ENCODE measurements at regions not wholly inside any gene's neighbourhood (a gene's known extent, or its start where the extent isn't known, plus 50 kb on each side); places are given as distances from the start of the nearest gene placed in this dataset.

DNA sequence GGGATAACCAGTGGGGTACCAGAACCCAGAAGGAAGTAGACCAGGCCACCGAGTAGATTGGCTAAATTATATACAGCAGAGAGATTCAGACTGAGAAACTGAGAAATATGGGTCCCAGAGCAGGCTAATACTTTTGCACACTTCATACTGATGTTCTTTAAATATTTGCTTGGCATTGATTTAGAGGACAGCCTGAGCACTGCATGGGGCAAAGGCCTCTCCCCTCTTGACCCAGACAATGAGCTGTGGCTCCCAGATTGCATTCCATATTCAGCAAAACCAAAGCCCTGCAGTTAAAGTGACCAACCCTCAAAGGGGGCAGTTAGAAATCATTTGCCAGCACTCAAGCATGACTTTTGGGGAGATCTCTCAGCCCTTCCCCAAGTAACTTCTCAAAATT, 279.2 kb downstream of the SUDS3 start (continued):
- TF ChIP-seq, protein P1, sequence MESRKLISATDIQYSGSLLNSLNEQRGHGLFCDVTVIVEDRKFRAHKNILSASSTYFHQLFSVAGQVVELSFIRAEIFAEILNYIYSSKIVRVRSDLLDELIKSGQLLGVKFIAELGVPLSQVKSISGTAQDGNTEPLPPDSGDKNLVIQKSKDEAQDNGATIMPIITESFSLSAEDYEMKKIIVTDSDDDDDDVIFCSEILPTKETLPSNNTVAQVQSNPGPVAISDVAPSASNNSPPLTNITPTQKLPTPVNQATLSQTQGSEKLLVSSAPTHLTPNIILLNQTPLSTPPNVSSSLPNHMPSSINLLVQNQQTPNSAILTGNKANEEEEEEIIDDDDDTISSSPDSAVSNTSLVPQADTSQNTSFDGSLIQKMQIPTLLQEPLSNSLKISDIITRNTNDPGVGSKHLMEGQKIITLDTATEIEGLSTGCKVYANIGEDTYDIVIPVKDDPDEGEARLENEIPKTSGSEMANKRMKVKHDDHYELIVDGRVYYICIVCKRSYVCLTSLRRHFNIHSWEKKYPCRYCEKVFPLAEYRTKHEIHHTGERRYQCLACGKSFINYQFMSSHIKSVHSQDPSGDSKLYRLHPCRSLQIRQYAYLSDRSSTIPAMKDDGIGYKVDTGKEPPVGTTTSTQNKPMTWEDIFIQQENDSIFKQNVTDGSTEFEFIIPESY (IDR thresholded peaks at IDR 0.05; ENCODE audit: extremely low read depth, insufficient replicate concordance, low read length), result no peak
- no peak for TF ChIP-seq ELF1 (IDR thresholded peaks at IDR 0.05; ENCODE audit: borderline replicate concordance, low read depth)
- TF ChIP-seq CBX3 (IDR thresholded peaks at IDR 0.05; ENCODE audit: low read depth), result no peak
- TF ChIP-seq SP1 (IDR thresholded peaks at IDR 0.05; ENCODE audit: low read depth), result no peak
- TF ChIP-seq TCF7L2 (IDR thresholded peaks at IDR 0.05; ENCODE audit: borderline replicate concordance, extremely low read depth, insufficient read depth, insufficient read length), result no peak
- TF ChIP-seq ZNF274 (IDR thresholded peaks at IDR 0.05; ENCODE audit: low read depth, low read length), result no peak

DNA sequence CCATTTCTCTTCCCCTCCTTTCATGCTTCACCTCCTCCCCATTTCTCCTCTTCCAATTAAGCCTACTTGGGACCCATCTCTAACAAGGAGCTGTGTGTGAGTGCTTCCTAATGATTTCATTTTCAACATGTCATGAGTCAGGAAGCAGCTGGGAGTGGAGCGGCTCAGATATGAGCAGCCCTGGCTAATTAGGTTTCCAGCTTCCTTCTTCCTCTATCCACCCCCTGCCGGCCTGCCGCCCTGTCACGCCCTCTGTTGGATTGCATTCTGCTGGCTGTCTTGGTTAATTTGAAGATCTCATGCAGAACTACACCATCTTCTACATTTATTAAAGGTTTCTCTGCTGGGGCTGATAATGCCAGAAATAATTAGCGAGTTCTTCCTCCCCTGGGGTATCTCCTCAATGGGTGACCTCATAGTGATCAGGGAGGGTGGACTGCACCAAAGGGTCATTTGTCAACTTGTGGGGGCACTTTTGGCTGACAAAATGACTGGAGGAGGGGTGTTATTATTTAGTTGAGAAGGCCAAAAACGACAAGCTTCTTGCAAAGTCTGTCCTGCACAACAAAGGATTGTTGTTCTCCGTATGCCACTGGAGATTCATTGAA, 300.9 kb upstream of the SRRM4 start:
- no peak for TF ChIP-seq EZH2 (IDR thresholded peaks at IDR 0.05)
- no peak for TF ChIP-seq EGR1 (IDR thresholded peaks at IDR 0.05; ENCODE audit: low read depth)
- no peak for TF ChIP-seq POLR2A (IDR thresholded peaks at IDR 0.05; ENCODE audit: borderline replicate concordance, extremely low read depth, insufficient read depth, insufficient read length)
- TF ChIP-seq SRF (IDR thresholded peaks at IDR 0.05; ENCODE audit: low read depth), result no peak
- no peak for TF ChIP-seq ELF1 (IDR thresholded peaks at IDR 0.05; ENCODE audit: borderline replicate concordance, low read depth)
- TF ChIP-seq, protein P2, sequence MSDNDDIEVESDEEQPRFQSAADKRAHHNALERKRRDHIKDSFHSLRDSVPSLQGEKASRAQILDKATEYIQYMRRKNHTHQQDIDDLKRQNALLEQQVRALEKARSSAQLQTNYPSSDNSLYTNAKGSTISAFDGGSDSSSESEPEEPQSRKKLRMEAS (IDR thresholded peaks at IDR 0.05), result no peak
- TF ChIP-seq TCF7L2 (IDR thresholded peaks at IDR 0.05; ENCODE audit: borderline replicate concordance, extremely low read depth, insufficient read depth, insufficient read length), result no peak
- Histone ChIP-seq H3K27me3 (ENCODE audit: insufficient read depth, low read length) (peaks cover 8% of the 10 kb centered on the region; the same call in 1 of the 2 replicates), H4K20me1 (ENCODE audit: insufficient read depth) (no peaks in the 10 kb centered on the region), H3K4me2 (ENCODE audit: low read length) (no peak overlapping the region), H3K27ac (ENCODE audit: low read depth, low read length) (no peak overlapping the region), H3K36me3 (ENCODE audit: control insufficient read depth in 1 of 2, insufficient read depth in 2 of 2, low read length in 2 of 2) (no peaks in the 10 kb centered on the region), H3K4me3 (replicated peaks in 1 of 2; ENCODE audit: low read depth in 1 of 2, low read length in 2 of 2) (no peak overlapping the region), H3K4me1 (ENCODE audit: control insufficient read depth in 1 of 2, insufficient read depth in 2 of 2, low read length in 2 of 2) (no peaks in the 10 kb centered on the region), H3K79me2 (ENCODE audit: insufficient read depth, low read length) (no peaks in the 10 kb centered on the region), H2AFZ (ENCODE audit: low read depth, low read length, poor library complexity, severe bottlenecking) (no peak overlapping the region), H3K9ac (ENCODE audit: low read length) (no peak overlapping the region), H3K9me3 (ENCODE audit: control insufficient read depth in 1 of 2, insufficient read depth in 1 of 2, low read depth in 1 of 2, low read length in 2 of 2) (no peaks in the 10 kb centered on the region), H3K9me2 (ENCODE audit: insufficient read depth) (no peaks in the 10 kb centered on the region)
- intact Hi-C loops (cut with micrococcal nuclease), result no loop called here
- ChIA-PET CTCF (no interaction called here), RAD21 (ENCODE audit: low non-redundant PET in 1 of 2, low total read pairs in 2 of 2, uncharacterized antibody in 2 of 2, unreplicated experiment in 2 of 2) (no interaction called here), POLR2A (no interaction called here)
- BruUV-seq (replicated peaks), result no TSS peak
- no peak for DNase-seq (ENCODE audit: low read depth, low spot score)
- ATAC-seq, result no peak

Measured in HCT116 (cell line).